ENCODE measurements at regions not wholly inside any gene's neighbourhood (a gene's known extent, or its start where the extent isn't known, plus 50 kb on each side); places are given as distances from the start of the nearest gene placed in this dataset.
A peak's percentile ranks its signal among the peaks of the same experiment; 100 is the strongest.
"Not testable (repeated sequence)": the region's sequence is repeated elsewhere in the genome, so short reads cannot be mapped to it uniquely, and the experiment has no call there.

DNA sequence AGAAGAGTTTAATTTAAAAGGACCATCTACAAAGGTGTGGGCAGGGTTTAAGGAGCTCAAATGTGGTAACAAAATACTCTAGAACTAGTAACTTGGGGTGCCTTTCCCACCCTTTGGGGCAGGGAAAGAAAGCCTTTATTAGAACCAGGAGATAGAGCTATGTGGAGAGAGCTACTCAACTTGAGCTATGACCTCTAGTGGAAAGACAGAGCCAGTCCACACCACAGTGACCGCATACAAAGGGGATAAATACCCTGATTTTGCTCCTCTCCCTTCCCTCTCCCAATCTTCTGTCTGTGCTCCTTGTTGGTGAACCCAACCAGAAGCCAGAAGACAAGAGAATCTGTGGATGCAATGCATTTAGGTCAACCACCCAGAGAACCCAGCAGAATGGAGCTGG lies 54.4 kb upstream of the JAK1 start:
- TF ChIP-seq, protein P1, sequence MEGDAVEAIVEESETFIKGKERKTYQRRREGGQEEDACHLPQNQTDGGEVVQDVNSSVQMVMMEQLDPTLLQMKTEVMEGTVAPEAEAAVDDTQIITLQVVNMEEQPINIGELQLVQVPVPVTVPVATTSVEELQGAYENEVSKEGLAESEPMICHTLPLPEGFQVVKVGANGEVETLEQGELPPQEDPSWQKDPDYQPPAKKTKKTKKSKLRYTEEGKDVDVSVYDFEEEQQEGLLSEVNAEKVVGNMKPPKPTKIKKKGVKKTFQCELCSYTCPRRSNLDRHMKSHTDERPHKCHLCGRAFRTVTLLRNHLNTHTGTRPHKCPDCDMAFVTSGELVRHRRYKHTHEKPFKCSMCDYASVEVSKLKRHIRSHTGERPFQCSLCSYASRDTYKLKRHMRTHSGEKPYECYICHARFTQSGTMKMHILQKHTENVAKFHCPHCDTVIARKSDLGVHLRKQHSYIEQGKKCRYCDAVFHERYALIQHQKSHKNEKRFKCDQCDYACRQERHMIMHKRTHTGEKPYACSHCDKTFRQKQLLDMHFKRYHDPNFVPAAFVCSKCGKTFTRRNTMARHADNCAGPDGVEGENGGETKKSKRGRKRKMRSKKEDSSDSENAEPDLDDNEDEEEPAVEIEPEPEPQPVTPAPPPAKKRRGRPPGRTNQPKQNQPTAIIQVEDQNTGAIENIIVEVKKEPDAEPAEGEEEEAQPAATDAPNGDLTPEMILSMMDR (IDR thresholded peaks at IDR 0.05; ENCODE audit: low read depth, low read length) = peak; percentile 37
- no peak overlapping the region for H3K4me3 ChIP-seq (replicated peaks in 1 of 2; ENCODE audit: low read depth in 2 of 2, low read length in 2 of 2)
- DNase-seq (ENCODE audit: low read depth in 2 of 2) = peak; percentile 21 to 30

DNA sequence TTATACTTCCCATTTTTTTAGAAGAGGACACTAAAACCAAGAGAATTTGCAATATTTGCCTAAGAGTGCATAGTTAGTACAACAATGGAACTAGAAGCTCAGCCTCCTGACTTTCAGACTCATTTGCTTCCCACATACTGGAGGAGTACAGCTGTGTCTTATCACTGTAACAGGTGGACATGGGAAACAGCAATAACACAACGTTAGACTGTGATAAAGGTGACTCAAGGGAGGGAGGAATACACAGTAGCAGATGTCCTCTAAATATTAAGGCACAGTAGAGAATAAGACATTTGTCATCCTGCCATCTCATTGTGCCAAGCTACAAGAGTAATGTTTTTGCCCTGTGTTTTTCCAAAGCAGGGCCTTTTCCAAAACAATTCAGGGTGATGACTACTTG lies 55.4 kb upstream of the JAK1 start:
- no peak overlapping the region for H3K4me3 ChIP-seq (replicated peaks in 1 of 2; ENCODE audit: low read depth in 2 of 2, low read length in 2 of 2)
- TF ChIP-seq, protein P1 (IDR thresholded peaks at IDR 0.05; ENCODE audit: low read depth, low read length) = no peak
- no peak for DNase-seq (ENCODE audit: low read depth in 2 of 2)

DNA sequence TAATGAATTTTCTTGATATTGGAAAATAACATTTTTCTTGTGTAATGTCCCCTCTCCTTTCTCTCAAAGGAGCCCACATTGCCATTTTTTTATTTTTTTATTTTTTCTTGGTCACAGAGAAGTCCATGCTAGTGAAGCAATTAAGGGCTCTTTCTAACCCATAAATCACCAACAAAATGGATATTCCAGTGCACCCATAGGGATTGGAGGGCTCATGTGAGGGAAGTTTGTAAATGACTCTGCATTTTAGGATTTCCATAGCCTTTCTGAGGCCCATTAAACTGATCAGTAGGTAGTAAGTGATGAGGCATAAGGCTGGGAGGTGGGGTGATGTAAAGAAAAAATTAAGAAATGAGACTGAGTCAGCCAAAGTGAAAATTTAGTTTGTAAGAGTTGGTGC lies 55.9 kb upstream of the JAK1 start:
- DNase-seq (ENCODE audit: low read depth in 2 of 2) = no peak
- H3K4me3 ChIP-seq (replicated peaks in 1 of 2; ENCODE audit: low read depth in 2 of 2, low read length in 2 of 2) = no peak overlapping the region
- TF ChIP-seq, protein P1 (IDR thresholded peaks at IDR 0.05; ENCODE audit: low read depth, low read length) = no peak

DNA sequence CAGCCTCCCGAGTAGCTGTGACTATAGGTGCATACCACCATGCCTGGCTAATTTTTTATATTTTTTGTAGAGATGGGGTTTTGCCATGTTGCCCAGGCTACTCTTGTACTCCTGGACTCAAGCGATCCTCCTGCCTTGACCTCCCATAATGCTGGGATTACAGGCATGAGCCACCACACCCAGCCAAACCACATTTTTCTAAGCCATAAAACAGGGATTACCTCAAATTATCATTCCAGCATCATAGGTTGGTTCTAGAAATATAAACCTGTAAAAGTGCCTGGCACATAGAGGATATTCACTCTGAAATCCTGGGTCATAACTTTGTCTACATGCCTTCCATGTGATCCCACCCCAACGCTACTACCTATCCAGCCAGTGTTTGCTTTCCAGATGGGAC lies 59.4 kb upstream of the JAK1 start:
- DNase-seq (ENCODE audit: low read depth in 2 of 2) = no peak
- TF ChIP-seq, protein P1 (IDR thresholded peaks at IDR 0.05; ENCODE audit: low read depth, low read length) = no peak

DNA sequence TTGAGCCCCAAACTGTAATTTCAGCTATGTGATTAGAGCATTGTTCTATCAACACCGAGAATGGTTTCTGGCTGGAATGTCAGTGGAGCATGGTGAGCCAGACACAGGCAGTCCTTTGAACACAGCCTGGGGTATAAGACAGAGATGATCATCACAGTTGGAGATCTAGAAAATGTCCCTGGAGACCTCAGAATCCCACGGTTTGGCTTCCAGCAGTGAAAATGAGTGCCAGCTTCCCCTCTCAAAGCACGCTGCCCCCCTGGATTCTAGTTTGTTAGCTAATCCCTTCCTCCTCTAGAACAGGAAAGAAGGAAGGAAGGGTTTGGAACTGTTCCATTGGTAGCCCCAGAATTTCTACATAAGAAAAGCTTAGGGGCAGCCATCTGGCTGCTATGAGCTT lies 59.9 kb upstream of the JAK1 start:
- H3K4me3 ChIP-seq (replicated peaks in 1 of 2; ENCODE audit: low read depth in 2 of 2, low read length in 2 of 2) = no peak overlapping the region
- peak in 1 of 2 donors; percentile 56 for DNase-seq (ENCODE audit: low read depth in 2 of 2)
- TF ChIP-seq, protein P1 (IDR thresholded peaks at IDR 0.05; ENCODE audit: low read depth, low read length) = no peak

More for the DNA sequence above, 59.4 kb upstream of the JAK1 start:
- H3K4me3 ChIP-seq (replicated peaks in 1 of 2; ENCODE audit: low read depth in 2 of 2, low read length in 2 of 2) = no peak overlapping the region

DNA sequence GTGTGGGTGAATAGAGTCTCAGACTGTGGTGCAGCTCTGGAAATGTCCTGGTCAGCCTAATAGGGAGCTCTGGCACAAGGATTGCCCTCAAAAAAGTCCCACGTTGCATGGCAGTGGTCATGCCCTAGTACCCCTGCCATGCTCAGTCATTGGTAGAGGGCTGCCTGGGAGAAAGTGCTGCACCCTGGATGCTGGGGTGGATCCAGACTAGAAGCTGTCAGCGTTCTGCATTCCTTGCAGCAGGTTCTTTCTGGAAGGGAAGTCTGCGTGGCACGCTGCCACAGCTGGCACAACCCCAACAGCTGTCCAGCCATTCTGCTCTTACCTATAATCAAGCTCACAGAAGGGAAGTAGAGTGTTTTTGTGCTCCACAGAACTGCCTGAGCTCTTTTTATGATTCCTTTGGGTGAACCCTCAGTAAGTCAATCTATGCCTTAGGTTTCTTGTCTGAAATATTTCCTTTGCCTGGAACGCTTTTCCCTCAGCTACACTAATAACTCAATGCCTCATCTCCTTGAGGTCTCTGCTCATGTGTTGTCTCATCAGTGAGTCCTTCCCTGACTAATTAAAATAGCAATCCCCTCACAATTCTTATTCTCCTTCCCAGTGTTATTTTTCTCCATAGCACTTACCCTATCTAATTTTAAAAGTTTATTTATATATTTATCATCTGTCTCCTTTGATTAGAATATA lies 61.5 kb upstream of the JAK1 start:
- TF ChIP-seq, protein P1 (IDR thresholded peaks at IDR 0.05; ENCODE audit: low read depth, low read length) = no peak
- DNase-seq (ENCODE audit: low read depth in 2 of 2) = peak; percentile 18 to 31
- no peak overlapping the region for H3K4me3 ChIP-seq (replicated peaks in 1 of 2; ENCODE audit: low read depth in 2 of 2, low read length in 2 of 2)

DNA sequence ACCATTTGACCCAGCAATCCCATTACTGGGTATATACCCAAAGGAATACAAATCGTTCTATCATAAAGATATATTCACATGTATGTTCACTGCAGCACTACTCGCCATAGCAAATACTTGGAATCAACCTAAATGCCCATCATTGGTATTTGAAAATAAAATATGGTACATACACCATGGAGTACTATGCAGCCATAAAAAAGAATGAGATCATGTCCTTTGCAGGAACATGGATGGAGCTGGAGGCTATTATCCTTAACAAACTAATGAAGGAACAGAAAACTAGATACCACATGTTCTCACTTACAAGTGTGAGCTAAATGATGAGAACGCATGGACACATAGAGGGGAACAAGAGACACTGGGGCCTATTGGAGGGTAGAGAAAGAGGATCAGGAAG lies 63.1 kb upstream of the JAK1 start:
- not testable (repeated sequence) for H3K4me3 ChIP-seq (replicated peaks in 1 of 2; ENCODE audit: low read depth in 2 of 2, low read length in 2 of 2)

DNA sequence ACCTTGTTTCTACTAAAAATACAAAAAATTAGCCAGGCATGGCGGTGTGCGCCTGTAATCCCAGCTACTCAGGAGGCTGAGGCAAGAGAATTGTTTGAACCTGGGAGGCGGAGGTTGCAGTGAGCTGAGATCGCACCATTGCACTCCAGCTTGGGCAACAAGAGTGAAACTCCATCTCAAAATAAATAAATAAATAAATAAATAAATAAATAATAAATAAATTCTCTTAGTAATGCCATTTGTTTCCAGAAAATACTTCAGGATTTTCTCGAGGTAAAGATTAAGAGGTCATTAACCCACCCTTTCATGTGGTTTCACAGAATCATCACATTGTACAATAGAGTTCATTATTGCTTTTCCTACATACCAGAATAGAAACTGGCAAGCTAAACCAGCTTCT lies 68.5 kb upstream of the JAK1 start:
- not testable (repeated sequence) for DNase-seq (ENCODE audit: low read depth in 2 of 2); H3K4me3 ChIP-seq (replicated peaks in 1 of 2; ENCODE audit: low read depth in 2 of 2, low read length in 2 of 2)

More for the DNA sequence above, 63.1 kb upstream of the JAK1 start:
- not testable (repeated sequence) for DNase-seq (ENCODE audit: low read depth in 2 of 2)
